ENCODE measurements at regions not wholly inside any gene's neighbourhood (a gene's known extent, or its start where the extent isn't known, plus 50 kb on each side); places are given as distances from the start of the nearest gene placed in this dataset.

DNA sequence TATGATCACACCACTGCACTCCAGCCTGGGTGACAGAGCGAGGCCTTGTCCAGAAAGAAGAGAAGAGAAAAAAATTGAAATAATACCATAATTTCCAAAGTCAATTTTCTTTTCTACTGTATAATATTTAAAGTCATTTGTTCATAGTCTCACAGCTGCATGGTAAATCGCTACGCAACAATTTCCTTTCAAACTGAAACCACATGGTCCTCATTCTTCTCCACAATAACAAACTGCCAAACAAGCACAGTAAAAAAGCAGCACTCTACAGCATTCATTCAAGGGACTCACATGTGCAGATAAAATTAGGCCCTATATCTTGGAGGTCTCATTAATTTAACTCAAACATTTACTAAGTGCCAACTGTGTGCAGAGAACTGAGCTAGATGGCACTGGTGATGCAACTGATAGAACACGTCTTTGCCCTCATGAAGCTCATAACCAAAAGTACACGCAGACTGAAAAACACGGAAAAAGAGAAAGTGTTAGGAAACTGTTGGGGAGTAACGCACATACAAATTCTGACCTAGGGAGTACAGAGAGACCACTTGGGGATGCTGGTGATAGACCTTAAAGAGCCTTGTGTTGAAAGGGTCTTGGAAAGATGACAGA is 68.4 kb upstream of the SRRM3 start:
- TF ChIP-seq, protein P1, sequence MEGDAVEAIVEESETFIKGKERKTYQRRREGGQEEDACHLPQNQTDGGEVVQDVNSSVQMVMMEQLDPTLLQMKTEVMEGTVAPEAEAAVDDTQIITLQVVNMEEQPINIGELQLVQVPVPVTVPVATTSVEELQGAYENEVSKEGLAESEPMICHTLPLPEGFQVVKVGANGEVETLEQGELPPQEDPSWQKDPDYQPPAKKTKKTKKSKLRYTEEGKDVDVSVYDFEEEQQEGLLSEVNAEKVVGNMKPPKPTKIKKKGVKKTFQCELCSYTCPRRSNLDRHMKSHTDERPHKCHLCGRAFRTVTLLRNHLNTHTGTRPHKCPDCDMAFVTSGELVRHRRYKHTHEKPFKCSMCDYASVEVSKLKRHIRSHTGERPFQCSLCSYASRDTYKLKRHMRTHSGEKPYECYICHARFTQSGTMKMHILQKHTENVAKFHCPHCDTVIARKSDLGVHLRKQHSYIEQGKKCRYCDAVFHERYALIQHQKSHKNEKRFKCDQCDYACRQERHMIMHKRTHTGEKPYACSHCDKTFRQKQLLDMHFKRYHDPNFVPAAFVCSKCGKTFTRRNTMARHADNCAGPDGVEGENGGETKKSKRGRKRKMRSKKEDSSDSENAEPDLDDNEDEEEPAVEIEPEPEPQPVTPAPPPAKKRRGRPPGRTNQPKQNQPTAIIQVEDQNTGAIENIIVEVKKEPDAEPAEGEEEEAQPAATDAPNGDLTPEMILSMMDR (IDR thresholded peaks at IDR 0.05), result no peak
- TF ChIP-seq POLR2A (IDR thresholded peaks at IDR 0.05), result no peak
